RWPE2 (cell line): ENCODE measurements at regions not wholly inside any gene's neighbourhood (a gene's known extent, or its start where the extent isn't known, plus 50 kb on each side); places are given as distances from the start of the nearest gene placed in this dataset.

ENCODE experiments used
- ATAC-seq: fragments of 200-7000 bp; cut with Tn5 transposase; 3 replicates; pipeline ENCODE4 v1.9.1; 2021; ENCODE audit warnings: low read depth
- DNase-seq: peaks from one replicate; pipeline ENCODE4 v3.0.0-alpha.2; 2020; ENCODE audit warnings: low spot score
- H3K27ac ChIP-seq: fragments of 450-650 bp; 2 replicates; pipeline ENCODE4 v1.5.1; 2017; ENCODE audit warnings: mild to moderate bottlenecking; ENCODE audit not compliant: poor library complexity, severe bottlenecking
- H3K27me3 ChIP-seq: fragments of 250-450 bp; sonication (Bioruptor Pico); 2 replicates; pipeline ENCODE4 v1.5.1; 2021; ENCODE audit warnings: mild to moderate bottlenecking, moderate library complexity; ENCODE audit not compliant: insufficient read depth, poor library complexity, severe bottlenecking
- H3K36me3 ChIP-seq: fragments of 250-450 bp; sonication (Bioruptor Pico); 2 replicates; pipeline ENCODE4 v1.5.1; 2020; ENCODE audit warnings: low read depth, mild to moderate bottlenecking, moderate library complexity
- H3K4me1 ChIP-seq: fragments of 250-450 bp; sonication (Bioruptor Pico); 2 replicates; pipeline ENCODE4 v1.5.1; 2021; ENCODE audit warnings: mild to moderate bottlenecking, moderate library complexity; ENCODE audit not compliant: insufficient read depth, poor library complexity, severe bottlenecking
- H3K4me3 ChIP-seq: fragments of 250-450 bp; sonication (Bioruptor Pico); 2 replicates; pipeline ENCODE4 v1.5.1; 2021; ENCODE audit warnings: mild to moderate bottlenecking, moderate library complexity; ENCODE audit not compliant: severe bottlenecking
- H3K9me3 ChIP-seq: fragments of 250-450 bp; sonication (Bioruptor Pico); 2 replicates; pipeline ENCODE4 v1.5.1; 2021; ENCODE audit warnings: mild to moderate bottlenecking, moderate library complexity; ENCODE audit not compliant: severe bottlenecking
- CTCF ChIP-seq: fragments of 450-650 bp; IDR thresholded peaks from one replicate; pipeline ENCODE4 v1.5.1; 2017; ENCODE audit warnings: mild to moderate bottlenecking, moderate library complexity; ENCODE audit not compliant: poor library complexity, severe bottlenecking

DNA sequence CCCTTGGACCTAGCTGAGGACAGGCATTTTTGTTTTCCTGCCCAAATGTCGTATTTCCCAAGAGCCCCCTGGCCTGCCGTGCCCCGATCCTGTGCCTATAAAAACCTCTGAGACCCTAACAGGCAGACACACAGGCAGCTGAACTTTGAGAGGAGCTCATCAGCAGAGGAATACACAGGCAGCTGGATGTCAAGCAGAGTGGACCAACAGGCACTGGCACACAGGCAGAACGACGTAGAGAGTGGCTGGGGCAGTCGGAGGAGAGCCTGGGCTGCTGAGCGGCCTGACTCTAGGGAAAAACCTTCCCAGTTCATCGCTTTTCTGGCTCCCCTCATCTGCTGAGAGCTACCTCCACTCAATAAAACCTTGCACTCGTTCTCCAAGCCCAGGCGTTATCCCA, 896.1 kb downstream of the PCDH18 start:
- Histone ChIP-seq H3K36me3 (no peaks in the 10 kb centered on the region), H3K9me3 (no peaks in the 10 kb centered on the region), H3K27me3 (no peaks in the 10 kb centered on the region), H3K27ac (no peak overlapping the region), H3K4me1 (no peaks in the 10 kb centered on the region), H3K4me3 (no peak overlapping the region)
- no peak for TF ChIP-seq CTCF
- no peak for ATAC-seq
- DNase-seq: no peak

- Histone ChIP-seq H3K9me3 (no peaks in the 10 kb centered on the region), H3K27ac (no peak overlapping the region), H3K36me3 (no peaks in the 10 kb centered on the region), H3K27me3 (no peaks in the 10 kb centered on the region), H3K4me3 (no peak overlapping the region), H3K4me1 (no peaks in the 10 kb centered on the region)
- ATAC-seq (no peak), DNase-seq (no peak)
- no peak for TF ChIP-seq CTCF
Measured at GRCh38 chr4:136634121-136634520, 898.2 kb downstream of the PCDH18 start.

DNA sequence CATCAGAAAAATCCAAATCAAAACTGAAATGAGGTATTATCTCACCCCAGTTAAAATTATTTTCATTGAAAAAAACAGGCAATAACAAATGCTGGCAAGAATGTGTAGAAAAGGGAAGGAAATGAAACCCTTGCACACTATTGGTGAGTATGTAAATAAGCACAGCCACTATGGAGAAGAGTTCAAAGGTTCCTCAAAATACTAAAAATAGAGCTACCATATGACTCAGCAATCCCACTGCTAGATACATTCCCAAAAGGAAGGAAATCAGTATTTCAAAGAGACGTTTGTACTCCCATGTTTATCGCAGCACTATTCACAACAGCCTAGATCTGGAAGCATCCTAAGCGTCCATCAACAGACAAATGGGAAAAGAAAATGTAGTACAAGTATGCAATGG, 932.4 kb downstream of the PCDH18 start:
- Histone ChIP-seq H3K4me1 (no peaks in the 10 kb centered on the region), H3K4me3 (no peak overlapping the region), H3K36me3 (no peaks in the 10 kb centered on the region), H3K27me3 (no peaks in the 10 kb centered on the region), H3K27ac (no peak overlapping the region), H3K9me3 (no peaks in the 10 kb centered on the region)
- ATAC-seq: no peak
- DNase-seq: no peak
- TF ChIP-seq CTCF: no peak

DNA sequence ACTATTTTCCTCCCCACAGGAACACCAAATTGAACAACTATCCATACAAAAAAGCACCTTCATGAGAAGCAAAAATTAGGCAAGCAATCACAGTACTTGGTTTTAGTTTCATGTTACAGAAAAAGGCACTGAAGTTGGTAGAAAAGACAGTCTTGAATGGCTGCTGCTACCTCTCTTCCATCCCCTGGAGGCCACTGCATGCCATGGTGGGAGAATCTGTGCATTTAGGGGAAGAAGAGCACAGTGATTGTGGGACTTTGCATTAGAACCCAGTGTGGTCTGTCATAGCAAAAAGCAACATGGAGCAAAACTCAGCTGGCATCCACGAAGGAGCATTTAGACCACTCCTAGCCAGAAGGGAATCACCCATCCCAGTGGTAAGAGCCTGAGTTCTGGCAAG, 941.9 kb downstream of the PCDH18 start:
- no peak for TF ChIP-seq CTCF
- Histone ChIP-seq H3K4me3 (no peak overlapping the region), H3K27ac (no peak overlapping the region), H3K36me3 (no peaks in the 10 kb centered on the region), H3K4me1 (no peaks in the 10 kb centered on the region), H3K27me3 (no peaks in the 10 kb centered on the region), H3K9me3 (no peaks in the 10 kb centered on the region)
- no peak for ATAC-seq
- no peak for DNase-seq

DNA sequence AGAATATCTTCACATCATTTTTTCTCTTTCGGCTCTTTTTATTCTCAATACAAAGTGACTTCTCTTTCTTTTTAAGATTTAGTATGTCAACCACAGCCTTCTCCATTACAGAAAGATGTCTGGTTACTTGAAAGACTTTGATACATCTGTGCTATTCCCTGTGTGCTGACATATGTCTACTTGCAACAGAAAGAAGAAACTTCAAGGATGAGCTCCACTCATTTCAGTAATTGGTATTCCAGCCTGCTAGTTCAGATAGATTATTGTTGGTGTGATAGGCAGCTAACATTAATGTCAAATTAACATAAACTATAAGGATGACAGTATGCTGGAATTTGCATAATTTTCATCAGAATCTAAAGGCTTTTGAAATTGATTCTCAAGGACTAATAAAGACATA, 948.7 kb downstream of the PCDH18 start:
- no peak for TF ChIP-seq CTCF
- H3K36me3 ChIP-seq: no peaks in the 10 kb centered on the region
- ATAC-seq (no peak), DNase-seq (no peak)
- no peaks in the 10 kb centered on the region for H3K27me3 ChIP-seq
- H3K27ac ChIP-seq: no peak overlapping the region
- no peaks in the 10 kb centered on the region for H3K4me1 ChIP-seq
- no peaks in the 10 kb centered on the region for H3K9me3 ChIP-seq
- H3K4me3 ChIP-seq: no peak overlapping the region
